PFSK-1 (cell line): ENCODE measurements at regions not wholly inside any gene's neighbourhood (a gene's known extent, or its start where the extent isn't known, plus 50 kb on each side); places are given as distances from the start of the nearest gene placed in this dataset.

Experiments used
- FOXP2 ChIP-seq: optimal IDR thresholded peaks from 2 replicates; pipeline ENCODE3; 2011; ENCODE audit warnings: borderline replicate concordance, control low read depth, inconsistent platforms; ENCODE audit not compliant: insufficient read depth; ENCODE audit errors: extremely low read length, extremely low read depth
- POLR2AphosphoS5 ChIP-seq: IDR thresholded peaks from 2 replicates; pipeline ENCODE4 v1.6.1; 2012; ENCODE audit warnings: low read depth, mild to moderate bottlenecking, control low read depth, low read length, moderate library complexity
- SIN3A ChIP-seq: IDR thresholded peaks from 2 replicates; pipeline ENCODE4 v1.6.1; 2012; ENCODE audit warnings: mild to moderate bottlenecking, low read length, moderate library complexity, borderline replicate concordance; ENCODE audit not compliant: insufficient read depth
- TAF1 ChIP-seq: IDR thresholded peaks from 2 replicates; pipeline ENCODE4 v1.6.1; 2012; ENCODE audit warnings: low read length, control low read depth, borderline replicate concordance; ENCODE audit not compliant: insufficient read depth
- TF ChIP-seq, protein P1 (sequence below), 2 experiments: IDR thresholded peaks; 2 replicates each; pipeline versions ENCODE4 v1.6.1 to v1.8.0; 2011 to 2012; ENCODE audit warnings: low read depth in 2 of 2, low read length in 2 of 2, control low read depth in 1 of 2, inconsistent platforms in 1 of 2, mild to moderate bottlenecking in 1 of 2, moderate library complexity in 1 of 2; ENCODE audit not compliant: insufficient read depth in 1 of 2

DNA sequence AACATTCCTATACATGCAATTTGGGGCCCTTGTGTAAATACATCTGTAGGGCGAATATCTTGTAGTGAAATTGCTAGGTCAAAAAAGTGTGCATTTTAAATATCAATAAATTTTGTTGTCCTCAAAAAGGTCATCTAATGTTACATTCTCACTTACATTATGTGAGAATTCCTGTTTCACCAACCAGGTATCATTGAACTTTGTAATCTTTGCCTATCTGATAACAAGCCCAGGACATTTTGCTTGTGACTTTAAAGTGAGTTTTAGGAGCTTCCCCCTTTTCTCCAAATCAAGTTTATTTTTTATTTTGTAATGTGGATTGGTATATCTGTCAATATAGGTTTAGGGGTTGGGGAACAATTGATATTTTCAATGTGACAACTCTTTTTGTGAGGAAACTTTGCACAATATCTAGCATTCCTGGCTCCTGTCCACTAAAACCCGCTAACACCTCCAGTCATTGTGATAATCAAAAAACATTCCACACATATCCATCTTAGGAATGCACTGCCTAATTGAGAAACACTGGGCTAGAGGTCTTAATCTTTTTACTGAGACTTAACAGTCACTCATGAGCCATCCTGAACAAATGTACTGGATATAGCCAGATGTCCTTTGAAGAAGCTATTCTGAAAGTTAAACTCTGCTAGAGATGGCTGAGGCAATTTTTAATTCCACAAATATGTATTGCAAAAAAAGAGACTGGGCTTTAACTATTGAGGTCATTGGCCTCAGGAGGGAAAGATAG lies 72.5 kb upstream of the SLC1A1 start:
- TF ChIP-seq TAF1 (no peak), POLR2AphosphoS5 (no peak)
- TF ChIP-seq, protein P1, sequence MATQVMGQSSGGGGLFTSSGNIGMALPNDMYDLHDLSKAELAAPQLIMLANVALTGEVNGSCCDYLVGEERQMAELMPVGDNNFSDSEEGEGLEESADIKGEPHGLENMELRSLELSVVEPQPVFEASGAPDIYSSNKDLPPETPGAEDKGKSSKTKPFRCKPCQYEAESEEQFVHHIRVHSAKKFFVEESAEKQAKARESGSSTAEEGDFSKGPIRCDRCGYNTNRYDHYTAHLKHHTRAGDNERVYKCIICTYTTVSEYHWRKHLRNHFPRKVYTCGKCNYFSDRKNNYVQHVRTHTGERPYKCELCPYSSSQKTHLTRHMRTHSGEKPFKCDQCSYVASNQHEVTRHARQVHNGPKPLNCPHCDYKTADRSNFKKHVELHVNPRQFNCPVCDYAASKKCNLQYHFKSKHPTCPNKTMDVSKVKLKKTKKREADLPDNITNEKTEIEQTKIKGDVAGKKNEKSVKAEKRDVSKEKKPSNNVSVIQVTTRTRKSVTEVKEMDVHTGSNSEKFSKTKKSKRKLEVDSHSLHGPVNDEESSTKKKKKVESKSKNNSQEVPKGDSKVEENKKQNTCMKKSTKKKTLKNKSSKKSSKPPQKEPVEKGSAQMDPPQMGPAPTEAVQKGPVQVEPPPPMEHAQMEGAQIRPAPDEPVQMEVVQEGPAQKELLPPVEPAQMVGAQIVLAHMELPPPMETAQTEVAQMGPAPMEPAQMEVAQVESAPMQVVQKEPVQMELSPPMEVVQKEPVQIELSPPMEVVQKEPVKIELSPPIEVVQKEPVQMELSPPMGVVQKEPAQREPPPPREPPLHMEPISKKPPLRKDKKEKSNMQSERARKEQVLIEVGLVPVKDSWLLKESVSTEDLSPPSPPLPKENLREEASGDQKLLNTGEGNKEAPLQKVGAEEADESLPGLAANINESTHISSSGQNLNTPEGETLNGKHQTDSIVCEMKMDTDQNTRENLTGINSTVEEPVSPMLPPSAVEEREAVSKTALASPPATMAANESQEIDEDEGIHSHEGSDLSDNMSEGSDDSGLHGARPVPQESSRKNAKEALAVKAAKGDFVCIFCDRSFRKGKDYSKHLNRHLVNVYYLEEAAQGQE (IDR thresholded peaks at IDR 0.05; ENCODE audit: insufficient read depth in 1 of 2, low read depth in 2 of 2, low read length in 2 of 2), result no peak

DNA sequence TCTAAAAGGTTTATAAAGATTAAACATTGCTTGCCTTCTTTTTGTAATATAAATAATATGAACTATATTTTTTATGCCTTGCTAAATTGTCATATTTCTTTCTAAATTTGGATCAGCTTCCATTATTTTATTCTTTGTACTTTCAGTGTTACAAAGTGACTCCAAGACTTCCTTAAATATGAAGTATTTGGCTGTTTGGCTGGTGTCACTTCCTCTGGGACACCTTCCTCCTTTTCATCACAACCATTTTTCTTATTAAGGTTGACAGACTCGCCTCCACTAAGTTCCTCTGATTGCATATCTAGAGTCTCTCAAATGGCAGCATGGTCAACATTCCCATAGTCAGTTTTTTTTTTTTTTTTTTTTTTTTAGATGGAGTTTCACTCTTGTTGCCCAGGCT lies 73.8 kb upstream of the SLC1A1 start:
- TF ChIP-seq FOXP2, result no peak
- TF ChIP-seq SIN3A, result no peak
- TF ChIP-seq POLR2AphosphoS5, result no peak
- TF ChIP-seq TAF1, result no peak
- TF ChIP-seq, protein P1 (IDR thresholded peaks at IDR 0.05; ENCODE audit: insufficient read depth in 1 of 2, low read depth in 2 of 2, low read length in 2 of 2), result no peak

DNA sequence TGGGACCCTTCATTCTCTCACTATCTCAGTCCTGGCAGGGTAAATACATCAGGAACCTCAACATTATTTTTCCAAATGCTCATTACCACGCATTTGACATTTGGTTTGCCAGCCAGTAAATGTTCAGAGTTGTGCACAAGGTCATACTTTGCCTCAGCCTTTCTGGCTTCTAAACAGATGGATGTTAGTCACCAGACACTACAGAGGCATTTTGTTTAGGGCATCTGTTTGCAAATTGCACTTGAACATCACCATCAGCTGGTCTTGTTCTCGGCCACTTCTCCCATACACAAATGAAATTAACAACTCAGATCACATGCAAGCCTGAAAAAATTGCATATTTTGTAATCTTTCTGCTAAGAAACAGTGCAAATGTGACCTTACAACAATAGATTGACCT lies 75.0 kb upstream of the SLC1A1 start:
- TF ChIP-seq FOXP2 (no peak), TAF1 (no peak), SIN3A (no peak), POLR2AphosphoS5 (no peak)
- TF ChIP-seq, protein P1 (IDR thresholded peaks at IDR 0.05; ENCODE audit: insufficient read depth in 1 of 2, low read depth in 2 of 2, low read length in 2 of 2), result no peak

DNA sequence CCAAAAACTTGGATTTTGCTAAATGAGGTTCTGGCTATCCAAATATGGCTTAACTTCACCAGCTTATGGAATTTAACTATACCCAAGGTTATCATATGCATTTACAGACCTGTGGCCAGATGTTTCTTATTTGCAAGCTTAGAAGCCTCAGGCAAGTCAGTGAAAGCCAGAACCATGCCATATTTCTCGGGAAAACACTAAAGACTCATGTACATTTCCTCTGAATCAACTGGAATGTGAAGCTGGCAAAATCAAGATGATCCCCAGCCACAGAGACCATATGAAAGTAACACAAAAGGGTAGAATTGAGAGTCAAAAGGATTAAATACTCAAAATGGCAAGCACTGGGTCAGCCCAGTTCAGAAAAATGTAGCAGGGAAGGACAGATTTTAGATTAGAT lies 76.4 kb upstream of the SLC1A1 start:
- TF ChIP-seq, protein P1 (IDR thresholded peaks at IDR 0.05; ENCODE audit: insufficient read depth in 1 of 2, low read depth in 2 of 2, low read length in 2 of 2), result no peak

DNA sequence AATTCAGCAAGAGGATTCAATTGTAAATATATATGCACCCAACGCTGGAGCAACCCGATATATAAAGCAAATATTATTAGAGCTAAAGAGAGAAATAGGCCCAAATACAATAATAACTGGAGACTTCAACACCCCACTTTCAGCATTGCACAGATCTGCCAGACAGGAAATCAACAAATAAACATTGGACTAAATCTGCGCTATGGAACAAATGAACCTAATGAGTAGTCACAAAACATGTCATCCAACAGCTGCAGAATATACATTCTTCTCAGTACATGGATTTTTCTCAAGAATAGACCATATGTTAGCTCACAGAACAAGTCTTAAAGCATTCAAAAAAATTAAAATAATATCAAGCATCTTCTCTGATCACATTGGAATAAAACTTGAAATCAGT lies 86.1 kb upstream of the SLC1A1 start:
- no peak for TF ChIP-seq TAF1
- TF ChIP-seq POLR2AphosphoS5, result no peak
- no peak for TF ChIP-seq SIN3A
- TF ChIP-seq, protein P1 (IDR thresholded peaks at IDR 0.05; ENCODE audit: insufficient read depth in 1 of 2, low read depth in 2 of 2, low read length in 2 of 2), result no peak
- TF ChIP-seq FOXP2, result no peak
